ENCODE measurements at regions not wholly inside any gene's neighbourhood (a gene's known extent, or its start where the extent isn't known, plus 50 kb on each side); places are given as distances from the start of the nearest gene placed in this dataset.

DNA sequence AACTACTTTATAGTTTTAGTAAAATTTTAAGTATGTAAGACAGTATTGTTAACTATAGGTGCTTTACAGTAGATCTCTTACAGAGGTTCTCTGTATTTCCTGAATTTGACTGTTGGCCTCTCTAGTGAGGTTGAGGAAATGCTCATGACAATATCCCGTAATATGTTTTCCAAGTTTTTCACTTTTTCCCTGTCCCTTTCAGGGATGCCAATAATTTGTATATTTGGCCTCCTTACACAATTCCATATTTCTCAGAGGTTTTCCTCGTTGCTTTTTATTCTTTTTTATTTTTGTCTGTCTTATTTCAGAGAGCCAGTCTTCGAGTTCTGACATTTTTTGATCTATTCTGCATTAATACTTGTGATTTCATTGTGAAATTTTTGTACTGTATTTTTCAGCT, 233.7 kb upstream of the PDE3A start:
- TF ChIP-seq CTCF (IDR thresholded peaks at IDR 0.05) (no peak), POLR2AphosphoS5 (IDR thresholded peaks at IDR 0.05) (no peak), POLR2A (IDR thresholded peaks at IDR 0.05) (no peak)

Data from sigmoid colon (tissue), 4 donors.